ENCODE measurements at regions not wholly inside any gene's neighbourhood (a gene's known extent, or its start where the extent isn't known, plus 50 kb on each side); places are given as distances from the start of the nearest gene placed in this dataset.

- Histone ChIP-seq H3K4me1 (ENCODE audit: control insufficient read depth in 1 of 2, insufficient read depth in 2 of 2, low read depth in 1 of 2, low read length in 1 of 2) (no peaks in the 10 kb centered on the region), H3K27me3 (ENCODE audit: insufficient read depth) (no peaks in the 10 kb centered on the region), H3F3A (replicated peaks; ENCODE audit: insufficient read depth) (no peaks in the 10 kb centered on the region), H3K4me3 (ENCODE audit: low read depth in 2 of 2, low read length in 1 of 2) (no peak overlapping the region), H3K36me3 (replicated peaks in 1 of 2; ENCODE audit: control insufficient read depth in 1 of 2, insufficient read depth in 2 of 2, low read length in 1 of 2) (no peaks in the 10 kb centered on the region), H3K27ac (ENCODE audit: low read depth in 2 of 2, low read length in 1 of 2) (no peak overlapping the region), H3K9ac (no peak overlapping the region), H3K4me2 (no peak overlapping the region), H2AFZ (ENCODE audit: low read depth) (no peak overlapping the region), H3K9me3 (no peaks in the 10 kb centered on the region), H4K20me1 (ENCODE audit: insufficient read depth) (no peaks in the 10 kb centered on the region), H3K79me2 (ENCODE audit: insufficient read depth) (no peaks in the 10 kb centered on the region), H3K9me2 (no peaks in the 10 kb centered on the region)
- CTCF ChIA-PET = interaction anchor here (1.8 kb wide), 1 partner anchor 13 kb away, joined by 3 read pairs; no protein-coding TSS in a partner anchor
- DNase-seq = no peak
- POLR2A ChIA-PET = no interaction called here
- TF ChIP-seq FOSL2 (IDR thresholded peaks at IDR 0.05; ENCODE audit: borderline replicate concordance, low read depth) (no peak), TAF1 (IDR thresholded peaks at IDR 0.05; ENCODE audit: borderline replicate concordance, low read depth, low read length) (no peak), ELF1 (IDR thresholded peaks at IDR 0.05) (no peak), REST (IDR thresholded peaks at IDR 0.05; ENCODE audit: low read depth, low read length) (no peak), MXI1 (IDR thresholded peaks at IDR 0.05; ENCODE audit: low read depth, low read length) (no peak), CTCF (IDR thresholded peaks at IDR 0.05) (no peak), SMC3 (IDR thresholded peaks at IDR 0.05; ENCODE audit: low read depth, low read length) (no peak), RXRA (IDR thresholded peaks at IDR 0.05; ENCODE audit: borderline replicate concordance, low read depth) (no peak), TEAD4 (IDR thresholded peaks at IDR 0.05; ENCODE audit: borderline replicate concordance, insufficient read depth) (no peak), MEF2A (IDR thresholded peaks at IDR 0.05; ENCODE audit: borderline replicate concordance, low read depth) (no peak), JUND (IDR thresholded peaks at IDR 0.05) (no peak), ZBTB33 (IDR thresholded peaks at IDR 0.05; ENCODE audit: borderline replicate concordance, low read depth) (no peak), SIN3A (IDR thresholded peaks at IDR 0.05; ENCODE audit: borderline replicate concordance, low read depth, low read length) (no peak), NRF1 (IDR thresholded peaks at IDR 0.05; ENCODE audit: low read depth, low read length) (no peak)
- WGBS (ENCODE audit: low lambda C conversion rate) = 4% methylated on average over 2 of the region's 2 CpGs
Observed at GRCh38 chr14:25274529-25274928, 224.6 kb upstream of the STXBP6 start.

Data from SK-N-SH (cell line).